Chondrocyte (in vitro differentiated cells): ENCODE measurements at regions not wholly inside any gene's neighbourhood (a gene's known extent, or its start where the extent isn't known, plus 50 kb on each side); places are given as distances from the start of the nearest gene placed in this dataset.

Experiments
- DNase-seq: peaks from one replicate; pipeline ENCODE4 v3.0.0; 2021; ENCODE audit warnings: mixed read lengths, low spot score
- H3K27ac Mint-ChIP-seq: one replicate; pipeline ENCODE4 v1.8.0; 2021; ENCODE audit warnings: mild to moderate bottlenecking, moderate library complexity, mixed read lengths; ENCODE audit not compliant: unreplicated experiment
- H3K27me3 Mint-ChIP-seq: 2 replicates; pipeline ENCODE4 v1.8.0; 2021; ENCODE audit warnings: low read depth, mixed read lengths
- H3K36me3 Mint-ChIP-seq: 2 replicates; pipeline ENCODE4 v1.8.0; 2021; ENCODE audit warnings: low read depth, mixed read lengths
- H3K4me1 Mint-ChIP-seq: 2 replicates; pipeline ENCODE4 v1.8.0; 2021; ENCODE audit warnings: low read depth, mild to moderate bottlenecking, mixed read lengths
- H3K4me3 Mint-ChIP-seq: one replicate; pipeline ENCODE4 v1.8.0; 2021; ENCODE audit warnings: mild to moderate bottlenecking, moderate library complexity, mixed read lengths; ENCODE audit not compliant: unreplicated experiment
- H3K9me3 Mint-ChIP-seq: 2 replicates; pipeline ENCODE4 v1.8.0; 2021; ENCODE audit warnings: low read depth, mixed read lengths
- TF ChIP-seq, protein P1 (sequence below): fragments of 200-600 bp; sonication (generic); IDR thresholded peaks from 2 replicates; pipeline ENCODE4 v1.5.0; 2021; ENCODE audit warnings: antibody characterized with exemption, mild to moderate bottlenecking, moderate library complexity

DNA sequence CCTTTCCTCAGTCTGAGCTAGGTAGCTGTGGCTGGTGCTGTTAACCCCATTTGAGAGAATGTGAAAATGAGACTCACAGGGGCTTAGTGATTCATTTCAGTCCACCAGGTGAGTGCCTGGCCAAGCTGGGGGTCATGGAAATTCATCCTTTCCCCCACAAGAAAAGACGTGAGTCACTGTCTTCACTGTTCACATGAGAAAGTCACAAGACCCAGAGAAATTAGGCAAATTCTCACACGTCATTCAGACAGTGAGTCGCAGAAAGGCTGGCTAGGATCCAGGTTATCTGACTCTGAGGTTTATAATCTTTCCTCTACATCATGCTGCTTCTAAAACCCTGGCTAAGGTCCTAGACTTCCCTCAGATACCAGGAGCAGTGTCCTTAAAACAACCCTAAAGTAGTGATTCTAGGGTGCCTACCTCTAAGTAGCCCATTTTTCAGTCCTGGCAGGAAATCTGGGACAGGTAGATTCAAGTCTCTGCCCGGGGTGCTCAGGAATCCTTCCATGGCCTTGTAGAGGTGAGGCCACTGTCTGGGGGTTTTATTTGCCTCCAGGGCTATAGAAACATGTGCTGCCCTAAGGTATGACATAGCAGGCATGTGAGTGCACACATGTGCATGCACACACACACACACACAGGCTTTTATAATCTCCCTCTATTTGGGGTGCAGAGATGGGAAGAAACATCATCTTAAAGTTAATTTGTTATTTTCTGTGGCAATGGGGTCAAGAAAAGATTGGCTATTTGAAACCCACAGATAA is 427.9 kb upstream of the CELF2 start:
- H3K4me1 Mint-ChIP-seq, result peaks cover 32% of the 10 kb centered on the region
- TF ChIP-seq, protein P1, sequence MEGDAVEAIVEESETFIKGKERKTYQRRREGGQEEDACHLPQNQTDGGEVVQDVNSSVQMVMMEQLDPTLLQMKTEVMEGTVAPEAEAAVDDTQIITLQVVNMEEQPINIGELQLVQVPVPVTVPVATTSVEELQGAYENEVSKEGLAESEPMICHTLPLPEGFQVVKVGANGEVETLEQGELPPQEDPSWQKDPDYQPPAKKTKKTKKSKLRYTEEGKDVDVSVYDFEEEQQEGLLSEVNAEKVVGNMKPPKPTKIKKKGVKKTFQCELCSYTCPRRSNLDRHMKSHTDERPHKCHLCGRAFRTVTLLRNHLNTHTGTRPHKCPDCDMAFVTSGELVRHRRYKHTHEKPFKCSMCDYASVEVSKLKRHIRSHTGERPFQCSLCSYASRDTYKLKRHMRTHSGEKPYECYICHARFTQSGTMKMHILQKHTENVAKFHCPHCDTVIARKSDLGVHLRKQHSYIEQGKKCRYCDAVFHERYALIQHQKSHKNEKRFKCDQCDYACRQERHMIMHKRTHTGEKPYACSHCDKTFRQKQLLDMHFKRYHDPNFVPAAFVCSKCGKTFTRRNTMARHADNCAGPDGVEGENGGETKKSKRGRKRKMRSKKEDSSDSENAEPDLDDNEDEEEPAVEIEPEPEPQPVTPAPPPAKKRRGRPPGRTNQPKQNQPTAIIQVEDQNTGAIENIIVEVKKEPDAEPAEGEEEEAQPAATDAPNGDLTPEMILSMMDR, result no peak
- no peaks in the 10 kb centered on the region for H3K36me3 Mint-ChIP-seq
- peak overlapping the region; percentile 67 for H3K27ac Mint-ChIP-seq
- H3K9me3 Mint-ChIP-seq, result no peaks in the 10 kb centered on the region
- no peaks in the 10 kb centered on the region for H3K27me3 Mint-ChIP-seq
- no peak for DNase-seq
- H3K4me3 Mint-ChIP-seq, result no peak overlapping the region

- DNase-seq, result no peak
- Mint-ChIP-seq H3K4me3 (no peak overlapping the region), H3K27ac (no peak overlapping the region), H3K36me3 (no peaks in the 10 kb centered on the region), H3K4me1 (peaks cover 31% of the 10 kb centered on the region), H3K27me3 (no peaks in the 10 kb centered on the region), H3K9me3 (no peaks in the 10 kb centered on the region)
- TF ChIP-seq, protein P1, result no peak
These were observed 425.8 kb upstream of the CELF2 start for GRCh38 chr10:10591715-10592341.

DNA sequence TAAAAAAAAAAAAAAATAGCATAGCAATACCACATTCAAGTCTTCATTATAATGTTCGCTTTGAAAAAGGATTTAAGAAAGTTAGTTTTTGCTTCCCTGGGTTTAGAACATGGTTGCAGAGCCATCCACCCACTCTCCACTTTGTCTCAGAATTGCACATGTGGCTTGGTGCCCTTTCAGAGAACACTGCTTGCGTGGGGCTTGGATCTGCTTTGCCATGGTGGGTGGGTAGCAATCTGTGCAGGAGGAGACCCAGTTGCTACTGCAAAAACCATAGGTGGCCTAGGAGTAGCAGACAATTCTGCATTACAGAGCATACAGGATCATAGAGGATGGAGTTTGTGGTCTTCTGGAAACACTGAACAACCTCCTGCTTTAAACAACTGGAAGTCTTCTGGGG is 421.4 kb upstream of the CELF2 start:
- TF ChIP-seq, protein P1, result no peak
- H3K4me1 Mint-ChIP-seq, result peaks cover 4% of the 10 kb centered on the region
- no peak overlapping the region for H3K4me3 Mint-ChIP-seq

GRCh38 chr10:10598297-10598696 is 419.4 kb upstream of the CELF2 start:
- Mint-ChIP-seq H3K9me3 (no peaks in the 10 kb centered on the region), H3K27me3 (no peaks in the 10 kb centered on the region), H3K36me3 (no peaks in the 10 kb centered on the region), H3K4me1 (no peaks in the 10 kb centered on the region), H3K4me3 (no peak overlapping the region), H3K27ac (no peak overlapping the region)
- TF ChIP-seq, protein P1, result no peak
- no peak for DNase-seq

More for the DNA sequence above, 421.4 kb upstream of the CELF2 start:
- DNase-seq, result no peak
- Mint-ChIP-seq H3K27ac (no peak overlapping the region), H3K36me3 (no peaks in the 10 kb centered on the region), H3K27me3 (no peaks in the 10 kb centered on the region), H3K9me3 (no peaks in the 10 kb centered on the region)

- peaks cover 3% of the 10 kb centered on the region for H3K9me3 Mint-ChIP-seq
- no peak for DNase-seq
- TF ChIP-seq, protein P1, result no peak
- no peaks in the 10 kb centered on the region for H3K27me3 Mint-ChIP-seq
- no peaks in the 10 kb centered on the region for H3K36me3 Mint-ChIP-seq
- no peak overlapping the region for H3K27ac Mint-ChIP-seq
- H3K4me1 Mint-ChIP-seq, result no peaks in the 10 kb centered on the region
- H3K4me3 Mint-ChIP-seq, result no peak overlapping the region
These were observed 417.7 kb upstream of the CELF2 start for GRCh38 chr10:10600004-10600403.
